ENCODE measurements at regions not wholly inside any gene's neighbourhood (a gene's known extent, or its start where the extent isn't known, plus 50 kb on each side); places are given as distances from the start of the nearest gene placed in this dataset.

DNA sequence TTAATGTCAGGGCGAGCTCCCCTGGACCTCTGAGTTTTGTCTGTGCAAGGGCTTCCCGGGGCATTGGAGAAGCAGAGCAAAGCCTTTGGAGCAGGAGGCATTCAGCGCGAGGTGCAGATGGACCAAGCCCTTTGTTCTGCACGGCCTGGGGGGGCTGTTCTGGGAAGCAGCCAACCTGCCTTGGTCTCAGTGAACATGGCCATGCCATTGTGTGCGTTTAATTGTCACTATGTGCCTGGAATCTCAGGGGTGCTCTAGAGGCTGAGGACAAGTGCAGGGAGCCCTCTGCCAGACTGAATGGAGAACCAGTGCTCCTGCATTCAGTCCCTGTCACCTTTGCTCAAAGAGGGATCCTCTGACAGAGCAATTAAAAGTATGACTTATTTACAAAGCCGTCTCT, 329.4 kb downstream of the IRX1 start:
- TF ChIP-seq, protein P1, sequence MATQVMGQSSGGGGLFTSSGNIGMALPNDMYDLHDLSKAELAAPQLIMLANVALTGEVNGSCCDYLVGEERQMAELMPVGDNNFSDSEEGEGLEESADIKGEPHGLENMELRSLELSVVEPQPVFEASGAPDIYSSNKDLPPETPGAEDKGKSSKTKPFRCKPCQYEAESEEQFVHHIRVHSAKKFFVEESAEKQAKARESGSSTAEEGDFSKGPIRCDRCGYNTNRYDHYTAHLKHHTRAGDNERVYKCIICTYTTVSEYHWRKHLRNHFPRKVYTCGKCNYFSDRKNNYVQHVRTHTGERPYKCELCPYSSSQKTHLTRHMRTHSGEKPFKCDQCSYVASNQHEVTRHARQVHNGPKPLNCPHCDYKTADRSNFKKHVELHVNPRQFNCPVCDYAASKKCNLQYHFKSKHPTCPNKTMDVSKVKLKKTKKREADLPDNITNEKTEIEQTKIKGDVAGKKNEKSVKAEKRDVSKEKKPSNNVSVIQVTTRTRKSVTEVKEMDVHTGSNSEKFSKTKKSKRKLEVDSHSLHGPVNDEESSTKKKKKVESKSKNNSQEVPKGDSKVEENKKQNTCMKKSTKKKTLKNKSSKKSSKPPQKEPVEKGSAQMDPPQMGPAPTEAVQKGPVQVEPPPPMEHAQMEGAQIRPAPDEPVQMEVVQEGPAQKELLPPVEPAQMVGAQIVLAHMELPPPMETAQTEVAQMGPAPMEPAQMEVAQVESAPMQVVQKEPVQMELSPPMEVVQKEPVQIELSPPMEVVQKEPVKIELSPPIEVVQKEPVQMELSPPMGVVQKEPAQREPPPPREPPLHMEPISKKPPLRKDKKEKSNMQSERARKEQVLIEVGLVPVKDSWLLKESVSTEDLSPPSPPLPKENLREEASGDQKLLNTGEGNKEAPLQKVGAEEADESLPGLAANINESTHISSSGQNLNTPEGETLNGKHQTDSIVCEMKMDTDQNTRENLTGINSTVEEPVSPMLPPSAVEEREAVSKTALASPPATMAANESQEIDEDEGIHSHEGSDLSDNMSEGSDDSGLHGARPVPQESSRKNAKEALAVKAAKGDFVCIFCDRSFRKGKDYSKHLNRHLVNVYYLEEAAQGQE (IDR thresholded peaks at IDR 0.05; ENCODE audit: unreplicated experiment): no peak
- no peak for TF ChIP-seq EZH2 (IDR thresholded peaks at IDR 0.05; ENCODE audit: low read depth, unreplicated experiment)
- TF ChIP-seq, protein P2, sequence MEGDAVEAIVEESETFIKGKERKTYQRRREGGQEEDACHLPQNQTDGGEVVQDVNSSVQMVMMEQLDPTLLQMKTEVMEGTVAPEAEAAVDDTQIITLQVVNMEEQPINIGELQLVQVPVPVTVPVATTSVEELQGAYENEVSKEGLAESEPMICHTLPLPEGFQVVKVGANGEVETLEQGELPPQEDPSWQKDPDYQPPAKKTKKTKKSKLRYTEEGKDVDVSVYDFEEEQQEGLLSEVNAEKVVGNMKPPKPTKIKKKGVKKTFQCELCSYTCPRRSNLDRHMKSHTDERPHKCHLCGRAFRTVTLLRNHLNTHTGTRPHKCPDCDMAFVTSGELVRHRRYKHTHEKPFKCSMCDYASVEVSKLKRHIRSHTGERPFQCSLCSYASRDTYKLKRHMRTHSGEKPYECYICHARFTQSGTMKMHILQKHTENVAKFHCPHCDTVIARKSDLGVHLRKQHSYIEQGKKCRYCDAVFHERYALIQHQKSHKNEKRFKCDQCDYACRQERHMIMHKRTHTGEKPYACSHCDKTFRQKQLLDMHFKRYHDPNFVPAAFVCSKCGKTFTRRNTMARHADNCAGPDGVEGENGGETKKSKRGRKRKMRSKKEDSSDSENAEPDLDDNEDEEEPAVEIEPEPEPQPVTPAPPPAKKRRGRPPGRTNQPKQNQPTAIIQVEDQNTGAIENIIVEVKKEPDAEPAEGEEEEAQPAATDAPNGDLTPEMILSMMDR (conservative IDR thresholded peaks at IDR 0.05; ENCODE audit: low read depth in 2 of 2): no peak
- Histone ChIP-seq H3K9me2 (ENCODE audit: insufficient read depth) (peaks cover 11% of the 10 kb centered on the region; the same call in 1 of the 2 replicates), H3K79me2 (replicated peaks; ENCODE audit: insufficient read depth) (no peaks in the 10 kb centered on the region), H4K20me1 (replicated peaks; ENCODE audit: insufficient read depth) (no peaks in the 10 kb centered on the region), H3K4me1 (ENCODE audit: insufficient read depth) (no peaks in the 10 kb centered on the region), H3F3A (replicated peaks; ENCODE audit: low read depth) (no peaks in the 10 kb centered on the region), H3K27ac (ENCODE audit: low read depth) (no peak overlapping the region), H2AFZ (no peak overlapping the region), H3K27me3 (ENCODE audit: insufficient read depth) (no peaks in the 10 kb centered on the region), H3K4me2 (no peak overlapping the region), H3K36me3 (ENCODE audit: insufficient read depth) (no peaks in the 10 kb centered on the region), H3K4me3 (no peak overlapping the region)
- Mint-ChIP-seq H3K27ac (no peak overlapping the region), H3K4me3 (no peak overlapping the region), H3K4me1 (no peaks in the 10 kb centered on the region; the same call in 2 of the 3 replicates), H3K36me3 (ENCODE audit: low read depth) (no peaks in the 10 kb centered on the region; the same call in 2 of the 3 replicates), H3K9me3 (peaks cover 20% of the 10 kb centered on the region), H3K27me3 (ENCODE audit: insufficient read depth, low read depth, poor library complexity) (peaks cover 6% of the 10 kb centered on the region)
- DNase-seq (ENCODE audit: low spot score): no peak
- no peak for ATAC-seq

DNA sequence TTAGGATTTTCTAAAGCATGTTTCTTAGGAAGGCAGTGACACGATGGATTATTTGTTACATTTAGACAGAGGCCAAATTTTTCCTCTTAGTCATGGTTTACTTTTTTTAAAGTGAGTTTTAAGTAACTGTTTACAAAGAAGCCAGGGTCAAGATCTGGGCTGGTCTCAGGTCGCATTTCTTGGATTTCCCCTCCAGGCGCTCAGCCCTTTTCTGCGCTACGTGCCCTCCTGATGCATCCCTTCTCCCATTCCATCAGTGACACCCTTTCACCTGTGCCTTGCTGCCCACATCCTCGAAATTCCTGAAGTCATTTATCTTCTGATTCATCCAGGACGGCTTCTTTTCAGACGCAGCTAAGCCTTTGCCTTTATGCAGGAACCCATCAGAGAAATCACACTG, 330.3 kb downstream of the IRX1 start:
- H3K4me3 ChIP-seq: no peak overlapping the region
- H2AFZ ChIP-seq: no peak overlapping the region
- peaks cover 7% of the 10 kb centered on the region; the same call in 1 of the 2 replicates for H3K9me2 ChIP-seq (ENCODE audit: insufficient read depth)
- H3K79me2 ChIP-seq (replicated peaks; ENCODE audit: insufficient read depth): no peaks in the 10 kb centered on the region
- Mint-ChIP-seq H3K27me3 (ENCODE audit: insufficient read depth, low read depth, poor library complexity) (peaks cover 6% of the 10 kb centered on the region), H3K9me3 (peaks cover 20% of the 10 kb centered on the region), H3K4me1 (no peaks in the 10 kb centered on the region; the same call in 2 of the 3 replicates), H3K4me3 (no peak overlapping the region), H3K36me3 (ENCODE audit: low read depth) (no peaks in the 10 kb centered on the region; the same call in 2 of the 3 replicates), H3K27ac (no peak overlapping the region)
- H3K4me1 ChIP-seq (ENCODE audit: insufficient read depth): no peaks in the 10 kb centered on the region
- H3F3A ChIP-seq (replicated peaks; ENCODE audit: low read depth): no peaks in the 10 kb centered on the region
- no peak overlapping the region for H3K27ac ChIP-seq (ENCODE audit: low read depth)
- H3K36me3 ChIP-seq (ENCODE audit: insufficient read depth): no peaks in the 10 kb centered on the region
- DNase-seq (ENCODE audit: low spot score) (no peak), ATAC-seq (no peak)
- H4K20me1 ChIP-seq (replicated peaks; ENCODE audit: insufficient read depth): no peaks in the 10 kb centered on the region
- H3K27me3 ChIP-seq (ENCODE audit: insufficient read depth): no peaks in the 10 kb centered on the region
- H3K4me2 ChIP-seq: no peak overlapping the region
- TF ChIP-seq ZNF331 (CRISPR knock-in tag; IDR thresholded peaks at IDR 0.05; ENCODE audit: low read depth) (no peak), STAT1 (IDR thresholded peaks at IDR 0.05; ENCODE audit: unreplicated experiment) (no peak), JUNB (IDR thresholded peaks at IDR 0.05; ENCODE audit: unreplicated experiment) (no peak), EZH2phosphoT487 (IDR thresholded peaks at IDR 0.05; ENCODE audit: unreplicated experiment) (no peak), POLR2AphosphoS5 (IDR thresholded peaks at IDR 0.05; ENCODE audit: low read depth) (no peak), NANOG (IDR thresholded peaks at IDR 0.05; ENCODE audit: borderline replicate concordance) (no peak)
- TF ChIP-seq, protein P3, sequence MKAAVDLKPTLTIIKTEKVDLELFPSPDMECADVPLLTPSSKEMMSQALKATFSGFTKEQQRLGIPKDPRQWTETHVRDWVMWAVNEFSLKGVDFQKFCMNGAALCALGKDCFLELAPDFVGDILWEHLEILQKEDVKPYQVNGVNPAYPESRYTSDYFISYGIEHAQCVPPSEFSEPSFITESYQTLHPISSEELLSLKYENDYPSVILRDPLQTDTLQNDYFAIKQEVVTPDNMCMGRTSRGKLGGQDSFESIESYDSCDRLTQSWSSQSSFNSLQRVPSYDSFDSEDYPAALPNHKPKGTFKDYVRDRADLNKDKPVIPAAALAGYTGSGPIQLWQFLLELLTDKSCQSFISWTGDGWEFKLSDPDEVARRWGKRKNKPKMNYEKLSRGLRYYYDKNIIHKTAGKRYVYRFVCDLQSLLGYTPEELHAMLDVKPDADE (IDR thresholded peaks at IDR 0.05): no peak

All from GM23338 (cell line).